NCI-H146 (cell line): ENCODE measurements at regions not wholly inside any gene's neighbourhood (a gene's known extent, or its start where the extent isn't known, plus 50 kb on each side); places are given as distances from the start of the nearest gene placed in this dataset.
A peak's percentile ranks its signal among the peaks of the same experiment; 100 is the strongest.

Source experiments
- DNase-seq: peaks from one replicate; lab custom pipeline; 2025; lab: John Stamatoyannopoulos, UW

DNA sequence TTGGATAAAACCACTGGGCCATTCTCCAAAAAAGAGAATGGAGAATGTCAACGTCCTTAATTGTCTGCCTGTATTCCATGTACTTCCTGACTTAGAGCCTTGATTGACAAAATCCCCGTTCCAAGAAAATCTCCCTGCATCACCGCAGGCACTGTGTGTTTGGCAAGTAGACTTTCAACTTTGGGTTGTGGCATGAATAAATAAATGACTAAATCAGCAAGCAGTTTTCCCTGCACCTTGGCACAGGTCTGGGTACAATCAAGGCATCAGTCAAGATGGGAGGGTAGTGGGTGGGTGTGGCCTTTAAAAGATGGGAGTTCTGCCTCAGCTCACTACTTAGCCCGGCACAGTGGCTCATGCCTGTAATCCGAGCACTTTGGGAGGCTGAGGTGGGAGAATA is 248.5 kb upstream of the RPL38 start:
- DNase-seq, result no peak

DNA sequence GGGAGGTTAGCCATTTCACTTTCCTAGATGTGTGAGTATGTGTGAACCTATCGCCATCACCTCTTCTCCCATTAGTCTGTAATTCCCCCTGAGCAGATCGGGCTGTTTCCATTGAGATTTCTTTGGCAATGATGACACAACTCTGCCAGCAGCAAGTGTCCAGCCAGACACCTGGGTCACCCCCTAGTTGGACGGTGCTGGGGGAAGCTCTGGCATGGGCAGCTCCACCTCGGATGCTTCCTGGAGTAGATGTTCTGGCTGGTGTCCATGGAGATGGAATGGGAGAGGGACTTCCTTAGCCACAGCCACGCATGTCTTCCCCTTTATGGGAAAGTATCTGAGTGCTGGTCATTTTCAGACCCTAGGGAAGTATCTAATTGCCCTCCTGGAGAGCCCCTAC is 247.9 kb upstream of the RPL38 start:
- DNase-seq, result no peak

DNA sequence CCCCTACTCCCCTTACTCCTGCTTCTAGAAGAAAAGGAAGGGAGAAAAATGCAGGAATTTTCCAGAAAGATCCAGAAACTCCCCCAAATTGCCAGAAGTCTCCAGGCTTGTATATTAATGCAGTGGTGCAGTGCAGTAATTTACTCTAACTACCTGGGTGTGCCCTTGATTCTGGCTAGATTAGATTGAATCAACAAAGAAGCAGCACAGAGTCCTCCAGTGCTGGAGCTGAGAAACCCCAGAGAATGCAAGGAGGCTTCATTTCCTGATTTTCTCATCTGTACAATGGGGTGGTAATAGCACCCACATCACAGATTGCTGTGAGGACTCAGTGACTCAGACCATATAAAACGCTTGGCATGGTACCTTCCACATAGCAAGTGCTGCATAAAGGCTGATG is 247.3 kb upstream of the RPL38 start:
- no peak for DNase-seq

DNA sequence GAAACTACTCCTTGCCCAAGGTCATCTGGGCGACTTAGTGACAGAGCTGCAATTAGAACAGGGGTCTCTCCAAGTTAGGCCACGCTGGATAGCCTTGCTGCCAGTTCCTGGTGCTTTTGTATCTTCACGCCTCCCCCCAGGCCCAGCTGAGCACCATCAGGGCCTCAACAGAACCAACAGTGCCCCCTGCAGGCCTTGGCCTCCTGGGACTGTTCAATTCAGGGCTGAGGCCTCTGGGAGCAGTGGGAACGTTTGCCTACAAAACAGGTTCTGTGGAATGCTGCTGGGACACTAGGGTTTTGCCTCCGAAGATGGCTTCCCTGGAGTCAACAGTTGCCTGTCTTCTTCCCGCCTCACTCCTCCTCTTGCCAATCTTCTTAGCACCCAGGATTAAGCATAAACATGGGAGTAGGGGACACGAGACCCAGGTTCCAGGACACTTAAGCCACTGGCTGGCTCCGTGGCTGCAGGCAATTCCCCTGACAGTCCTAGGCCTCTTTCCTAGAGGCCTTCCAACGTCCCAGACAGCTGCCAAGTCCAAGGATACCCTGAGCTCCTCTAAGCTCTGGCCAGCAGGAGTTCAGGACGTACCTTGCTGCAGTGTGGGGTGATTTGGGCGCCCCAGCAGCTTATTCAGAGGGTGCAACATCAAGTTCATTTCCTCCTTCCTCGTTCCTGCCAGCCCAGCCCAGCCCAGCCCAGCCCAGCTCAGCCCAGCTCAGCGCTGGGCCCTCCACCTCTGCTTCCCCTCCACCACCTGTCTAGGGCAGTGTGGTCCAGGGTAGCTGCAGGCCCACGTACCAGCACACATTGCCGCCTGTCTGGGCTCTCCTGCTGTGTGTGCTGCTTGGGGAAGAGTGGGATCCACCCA is 246.6 kb upstream of the RPL38 start:
- peak; percentile 73 for DNase-seq

DNA sequence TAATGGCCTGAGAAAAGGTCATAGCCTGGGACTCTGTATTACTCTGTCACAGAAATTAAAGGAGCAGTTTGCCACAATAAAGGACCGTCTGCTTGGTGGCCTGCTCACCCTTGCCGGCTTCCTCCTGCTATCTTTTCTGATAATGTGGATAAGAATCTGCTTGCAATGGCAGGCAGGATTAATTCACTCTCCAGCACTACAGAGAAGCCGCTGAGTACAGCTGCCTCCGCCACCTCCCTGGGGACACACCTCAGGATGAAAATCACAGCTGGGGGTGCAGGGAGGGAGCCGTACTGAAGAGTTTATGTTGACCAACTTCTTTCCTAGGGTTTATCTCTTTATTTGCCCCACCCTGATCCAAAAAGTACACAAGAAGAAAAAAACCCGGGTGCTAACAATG is 245.9 kb upstream of the RPL38 start:
- no peak for DNase-seq

DNA sequence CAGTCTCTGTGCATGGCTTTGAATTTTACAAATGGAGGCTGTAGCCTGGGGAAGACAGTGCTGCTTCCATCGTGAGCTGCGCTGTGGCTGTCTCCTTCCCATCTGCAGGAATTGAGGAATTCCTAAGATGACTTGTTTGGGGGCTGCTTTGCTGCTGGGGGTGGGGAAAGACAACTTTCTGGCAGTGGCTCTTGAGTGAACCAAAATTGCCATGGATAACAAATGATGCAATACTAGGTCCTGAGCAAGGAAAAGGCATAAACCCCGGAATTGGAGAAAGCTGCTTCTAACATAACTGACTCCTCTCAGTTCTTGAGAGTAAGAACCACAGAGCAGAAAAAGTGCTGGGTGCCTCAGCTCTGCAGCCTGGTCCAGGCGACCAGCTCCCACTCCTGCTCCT is 245.0 kb upstream of the RPL38 start:
- DNase-seq, result no peak

DNA sequence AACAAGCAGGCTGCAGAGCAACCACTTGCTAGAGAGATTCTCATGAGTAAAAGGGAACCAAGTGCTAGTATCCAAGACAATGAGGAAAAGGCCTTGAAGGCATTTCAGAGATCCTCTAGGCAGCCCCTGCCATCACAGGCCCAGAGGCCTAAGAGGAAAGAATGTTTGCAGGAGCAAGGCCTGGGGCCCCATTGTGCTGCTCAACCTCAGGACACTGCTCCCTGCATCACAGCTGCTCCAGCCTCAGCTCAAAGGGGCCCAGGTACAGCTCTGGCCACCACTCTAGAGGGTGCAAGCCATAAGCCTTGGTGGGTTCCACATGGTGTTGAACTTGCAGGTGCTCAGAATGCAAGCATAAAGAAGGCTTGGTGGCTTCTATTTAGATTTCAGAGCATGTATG is 243.0 kb upstream of the RPL38 start:
- DNase-seq, result no peak

DNA sequence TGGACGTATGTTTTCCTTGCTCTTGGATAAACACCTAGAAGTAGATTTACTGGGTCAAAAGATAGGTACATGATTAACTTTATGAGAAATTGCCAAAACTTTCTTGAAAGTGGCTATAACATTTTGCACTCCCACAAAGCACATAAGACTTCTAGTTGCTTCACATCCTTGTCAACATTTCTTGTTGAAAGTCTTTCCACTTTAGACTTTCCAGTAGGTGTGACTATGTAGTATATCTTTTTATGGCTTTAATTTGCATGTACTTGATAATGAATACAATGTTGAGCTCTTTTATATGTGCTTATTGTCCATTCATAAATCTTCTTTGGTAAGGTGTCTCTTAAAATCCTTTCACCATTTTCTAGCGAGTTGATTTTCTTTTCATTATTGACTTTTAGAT is 241.2 kb upstream of the RPL38 start:
- no peak for DNase-seq

DNA sequence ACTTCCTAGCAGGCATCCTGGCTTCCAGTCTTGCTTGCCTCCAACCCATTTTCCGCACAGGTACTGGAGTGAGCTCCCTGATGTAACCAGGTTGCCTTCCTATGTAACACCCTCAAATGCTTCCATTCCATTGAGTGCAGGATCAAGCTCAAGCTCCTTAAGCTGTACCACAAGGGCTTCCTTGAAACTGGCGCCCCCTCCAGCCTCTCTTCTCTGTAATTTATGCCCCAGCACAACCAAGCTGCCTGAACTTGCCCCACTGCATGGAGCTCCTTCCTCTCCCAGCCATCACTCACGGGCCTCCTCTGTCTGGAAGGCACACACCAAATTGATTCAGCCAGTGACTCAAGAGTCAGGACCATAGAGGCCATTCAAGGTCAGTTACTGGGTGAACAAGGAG is 234.8 kb upstream of the RPL38 start:
- no peak for DNase-seq

DNA sequence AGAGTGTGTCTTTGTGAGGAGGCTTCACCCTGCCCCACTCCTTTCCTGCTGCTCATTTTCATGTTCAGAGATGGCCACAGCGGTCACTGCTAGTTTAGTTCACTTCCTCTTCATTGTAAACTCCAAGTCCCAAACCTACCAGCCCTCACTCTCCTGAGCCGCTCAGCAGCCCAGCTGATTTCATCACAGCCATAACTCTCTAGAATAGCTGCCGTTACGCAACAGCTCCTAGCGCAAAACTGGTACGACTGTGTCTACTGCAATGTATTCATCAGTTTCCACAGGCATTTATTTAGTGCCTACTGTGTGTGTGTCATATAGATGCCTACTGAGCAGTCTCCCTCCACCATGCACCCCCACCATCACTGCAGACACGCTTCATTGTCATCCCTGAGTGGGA is 233.5 kb upstream of the RPL38 start:
- no peak for DNase-seq

DNA sequence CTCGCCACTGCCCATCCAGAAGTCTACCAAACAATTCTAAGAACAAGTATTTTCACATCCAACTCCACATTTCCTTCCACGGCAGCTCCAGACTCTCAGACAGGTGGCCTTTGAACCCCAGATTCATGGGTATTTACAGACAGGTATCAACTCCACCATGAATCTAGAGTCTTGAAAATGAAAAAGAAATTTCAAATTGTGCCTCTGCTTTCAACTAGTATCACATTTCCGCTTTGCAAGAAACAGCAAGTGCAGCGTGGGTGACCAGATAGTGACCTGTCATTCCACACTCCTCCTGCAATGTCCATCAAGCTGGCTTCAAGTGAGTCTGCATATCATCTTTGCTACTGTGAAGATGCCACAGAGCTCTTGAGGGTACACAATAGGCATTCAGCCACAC is 232.4 kb upstream of the RPL38 start:
- DNase-seq, result no peak

DNA sequence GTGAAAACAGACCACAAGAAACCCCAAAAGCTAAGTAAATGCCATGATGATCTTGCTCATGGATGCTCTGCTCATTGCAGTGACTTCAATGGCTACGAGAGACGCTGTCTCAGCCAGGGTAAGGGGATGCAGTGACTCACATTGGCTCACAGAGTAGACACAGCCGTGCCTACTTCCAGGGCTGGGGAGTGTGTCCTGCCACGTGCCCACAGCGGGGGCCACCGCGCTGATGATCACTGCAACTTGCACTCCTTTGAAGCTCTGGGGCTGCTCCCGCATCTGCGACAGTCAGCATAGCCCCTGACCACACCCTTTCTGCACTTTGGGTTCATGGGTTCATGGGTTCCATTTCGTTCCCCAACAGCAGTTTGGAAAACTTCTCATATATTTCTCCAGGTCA is 231.4 kb upstream of the RPL38 start:
- DNase-seq, result no peak

DNA sequence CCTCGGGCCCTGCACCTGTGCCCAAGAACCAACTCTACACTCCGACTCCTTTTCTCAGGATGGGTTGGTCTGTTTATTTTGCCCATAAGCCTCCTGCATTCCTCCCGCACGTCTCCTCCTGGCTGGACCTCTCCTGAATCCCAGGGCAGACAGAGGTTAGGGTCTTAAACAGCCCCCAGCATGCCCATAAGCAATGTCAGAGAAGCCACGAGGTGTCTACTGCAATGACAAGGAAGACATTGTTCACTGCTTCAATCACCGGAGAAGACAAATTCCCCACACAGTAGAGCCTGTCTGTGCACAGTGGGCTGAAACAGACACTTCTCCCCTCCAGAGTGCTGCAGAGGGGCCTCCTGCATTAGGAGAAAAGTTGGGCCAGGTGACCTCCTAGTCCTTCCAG is 230.6 kb upstream of the RPL38 start:
- DNase-seq, result no peak

DNA sequence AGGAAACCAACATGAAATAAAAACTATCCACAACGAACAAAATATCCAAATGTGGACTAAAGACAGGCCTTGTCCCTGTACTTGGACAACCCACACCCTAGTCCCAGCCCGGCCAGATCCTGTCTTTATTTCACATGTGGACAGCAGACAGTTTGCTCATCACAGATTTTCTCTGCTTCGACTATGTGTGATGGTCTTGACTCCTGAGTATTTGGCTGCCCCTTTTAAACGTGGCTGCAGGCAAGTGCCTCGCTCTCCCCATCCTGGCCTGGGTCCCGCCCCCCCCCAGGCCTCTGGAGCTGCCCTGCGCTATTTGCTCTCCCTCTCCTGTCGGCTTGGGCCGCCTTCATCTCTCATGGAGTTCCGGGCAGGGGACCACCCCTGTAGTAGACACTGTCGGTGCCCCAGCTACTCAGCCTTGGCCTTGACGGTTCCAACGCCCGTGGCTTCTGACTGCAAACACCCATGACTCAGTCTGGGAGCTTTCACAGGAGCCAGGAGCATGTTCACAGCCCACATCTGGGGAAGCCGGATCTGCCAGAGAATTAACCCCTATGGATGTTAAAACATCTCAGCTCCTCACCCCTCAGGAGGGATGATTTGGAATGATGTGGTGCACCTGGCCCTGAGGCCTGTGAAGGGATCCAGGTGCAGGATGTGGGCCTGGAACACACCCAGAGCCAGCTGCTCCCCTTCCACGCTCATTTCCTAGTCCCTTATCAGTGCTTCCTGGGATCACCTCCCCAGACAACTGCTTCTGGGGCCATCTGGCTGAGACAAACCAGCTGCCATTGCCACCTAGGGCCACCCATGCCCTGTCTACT is 229.7 kb upstream of the RPL38 start:
- DNase-seq, result peak; percentile 52

DNA sequence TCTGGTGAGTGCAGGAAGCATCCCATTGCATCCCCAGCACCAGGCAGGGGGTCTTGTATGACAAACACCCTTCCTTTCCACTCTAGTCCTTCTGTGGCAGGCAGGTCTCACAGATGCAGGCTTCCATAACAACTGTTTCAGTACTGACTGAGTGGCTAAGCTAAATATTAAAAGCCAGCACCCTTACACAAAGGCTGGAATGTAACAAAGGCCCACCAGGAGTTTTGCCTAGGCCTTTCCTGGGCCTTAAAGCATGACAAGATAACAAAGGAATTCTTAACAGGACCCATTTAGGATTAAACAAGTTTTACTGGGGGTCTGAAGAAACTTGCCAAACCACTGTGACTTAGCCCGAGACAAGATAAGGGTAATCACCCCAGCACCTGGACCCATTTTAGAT is 228.9 kb upstream of the RPL38 start:
- DNase-seq, result no peak

DNA sequence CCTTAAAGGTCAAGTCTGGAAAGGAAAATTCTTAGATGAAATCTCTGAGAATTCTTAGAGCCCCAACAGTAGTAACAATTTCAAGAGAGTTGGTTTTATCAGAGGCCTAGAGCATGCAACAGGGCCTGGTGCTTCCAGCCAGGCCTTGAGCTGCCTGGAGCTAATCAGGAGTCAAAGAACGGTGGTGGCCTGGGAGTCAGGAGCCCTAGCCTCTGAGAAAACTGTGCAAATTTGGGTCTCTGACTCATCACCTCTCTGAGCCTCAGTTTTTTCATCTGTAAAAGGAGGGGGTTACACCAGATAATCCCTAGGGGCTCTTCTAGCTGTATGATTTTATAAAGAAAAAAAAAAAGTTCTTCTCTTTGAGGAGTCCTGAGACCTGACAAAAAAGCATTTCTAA is 227.3 kb upstream of the RPL38 start:
- DNase-seq, result no peak

DNA sequence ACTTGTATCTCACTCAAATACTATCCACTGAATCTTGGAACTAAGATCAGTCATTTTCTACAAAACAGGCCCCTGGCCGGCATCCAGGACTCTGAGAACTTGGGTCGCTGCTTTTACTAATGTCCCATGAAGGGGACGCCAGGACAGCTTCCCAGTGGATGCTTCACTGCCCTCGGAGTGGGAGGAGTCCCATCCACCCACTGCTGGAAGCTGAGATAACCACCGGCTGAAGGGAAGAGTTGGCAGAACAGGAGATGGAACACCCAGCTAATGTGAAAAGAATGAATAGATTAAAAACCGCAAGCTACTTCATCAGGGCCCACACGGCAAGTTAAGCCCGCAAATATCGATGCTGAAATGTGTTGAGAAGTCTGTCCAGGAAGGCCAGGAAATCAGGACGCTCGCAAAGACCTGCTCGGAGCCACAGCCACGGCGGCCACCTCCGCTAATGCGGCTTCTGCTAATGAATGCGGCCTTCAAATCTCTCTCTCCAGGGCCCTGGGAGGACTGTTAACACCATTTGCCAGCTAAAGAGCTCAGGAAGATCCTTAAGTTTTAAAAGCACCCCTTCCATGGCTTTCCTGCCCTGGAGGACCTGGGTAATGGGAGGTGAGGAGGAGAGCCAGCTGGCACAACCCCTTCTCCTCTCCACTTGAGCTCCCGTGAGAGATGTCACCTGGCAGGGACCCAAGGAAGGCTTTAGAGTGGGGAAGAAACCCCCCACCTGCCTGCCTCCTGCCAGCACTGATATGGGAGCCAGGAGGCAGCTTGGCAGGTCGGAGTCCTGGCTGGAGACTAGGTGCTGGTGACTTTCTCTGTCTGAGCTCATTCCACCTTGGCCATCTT is 226.6 kb upstream of the RPL38 start:
- no peak for DNase-seq

DNA sequence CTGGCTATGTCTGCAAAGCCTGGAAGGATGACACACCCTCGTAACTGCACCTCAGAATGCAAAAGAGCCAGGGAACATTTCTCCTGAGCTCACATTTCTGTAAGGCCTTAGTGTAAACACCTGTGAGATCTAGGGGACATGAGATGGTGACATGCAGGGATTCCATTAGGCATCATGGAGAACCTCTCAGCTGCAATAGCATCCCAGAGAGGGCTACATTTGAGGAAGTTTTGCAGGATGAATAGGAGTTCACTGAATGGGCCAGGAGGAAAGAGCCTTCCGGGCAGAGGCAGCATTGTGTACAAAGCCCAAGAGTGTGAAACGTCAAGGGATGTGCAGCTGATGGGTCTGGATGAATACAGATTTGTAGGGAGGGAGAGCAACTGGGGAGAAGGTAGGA is 223.0 kb upstream of the RPL38 start:
- DNase-seq, result no peak

DNA sequence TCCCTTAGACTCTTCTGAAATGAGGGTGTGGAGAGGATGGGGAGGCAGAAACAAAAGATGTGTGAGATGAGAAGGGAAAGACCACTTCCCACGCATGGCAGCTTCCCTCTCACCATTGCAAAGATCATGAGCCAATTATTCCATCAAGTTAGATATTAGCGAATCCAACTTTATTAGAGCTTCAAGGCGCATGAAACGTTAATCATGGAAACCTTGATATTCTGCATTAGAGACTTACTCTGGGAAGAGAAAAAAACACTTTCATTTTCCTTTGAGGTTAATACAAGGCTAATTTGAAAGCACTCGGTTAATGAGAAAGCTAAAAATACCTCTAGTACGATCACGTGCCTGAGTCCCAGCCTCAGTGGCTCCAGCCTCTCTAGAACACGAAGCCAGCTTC is 220.6 kb upstream of the RPL38 start:
- DNase-seq, result no peak

DNA sequence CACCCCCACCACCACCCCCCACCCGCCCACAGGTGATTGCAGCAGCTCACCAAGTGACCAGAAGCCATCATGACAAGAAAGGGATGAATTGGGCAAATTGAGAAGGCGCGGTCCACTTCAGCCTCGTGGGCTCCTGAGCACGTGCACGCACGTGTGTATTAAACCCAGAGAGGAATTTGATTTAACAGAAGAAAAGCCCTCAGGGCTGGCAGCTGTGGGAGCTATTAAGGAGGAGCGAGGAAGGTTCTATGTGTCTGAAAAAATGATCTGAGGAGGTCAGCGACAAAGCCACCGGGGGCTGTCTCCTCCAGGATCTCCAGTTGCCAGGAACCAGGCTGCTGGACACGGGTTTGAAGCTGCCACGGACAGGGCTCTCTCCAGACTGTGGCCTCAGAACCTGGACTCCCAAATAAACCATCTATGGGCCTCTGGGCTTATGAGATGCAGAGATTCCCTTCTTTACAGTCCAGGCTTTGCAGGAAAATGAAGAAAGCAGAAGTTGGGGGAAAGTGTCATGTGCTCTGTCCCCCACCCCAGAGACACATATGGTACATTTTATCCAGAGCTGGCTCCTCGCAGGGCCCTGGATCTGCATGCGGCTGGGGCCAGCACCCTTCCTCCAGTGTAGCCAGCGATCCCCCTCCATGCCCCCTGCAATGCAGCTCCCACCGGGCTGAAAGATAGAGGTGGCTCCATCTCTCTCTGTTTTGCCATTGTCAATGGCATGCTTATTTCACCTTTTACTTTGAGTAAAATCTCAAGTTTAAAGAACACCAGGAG is 219.7 kb upstream of the RPL38 start:
- no peak for DNase-seq

DNA sequence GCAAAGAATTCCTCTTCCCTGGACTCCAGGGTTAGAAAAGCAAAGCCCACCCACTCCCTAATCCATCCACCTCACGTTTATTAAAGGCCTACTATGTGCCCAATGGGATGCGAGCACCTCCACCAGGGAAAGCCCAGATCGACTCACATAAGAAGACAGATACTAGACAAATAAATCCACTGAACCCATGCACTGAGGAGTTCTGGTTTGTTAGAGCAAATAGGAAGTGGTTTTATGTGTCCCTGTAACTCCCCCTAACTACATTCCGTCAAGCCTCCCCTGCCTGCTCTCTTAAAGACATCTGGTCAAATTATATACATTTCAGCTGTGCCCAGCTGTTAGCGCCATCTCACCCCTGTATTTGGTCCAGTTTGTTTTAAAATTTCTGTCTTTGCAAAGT is 218.5 kb upstream of the RPL38 start:
- DNase-seq, result no peak
